Panc1 (cell line): ENCODE measurements at regions not wholly inside any gene's neighbourhood (a gene's known extent, or its start where the extent isn't known, plus 50 kb on each side); places are given as distances from the start of the nearest gene placed in this dataset.

Source experiments
- ATAC-seq: fragments of 200-7000 bp; cut with Tn5 transposase; 2 replicates; pipeline ENCODE4 v1.9.1; 2020; ENCODE audit warnings: mild to moderate bottlenecking, moderate library complexity
- BruUV-seq: library from RNA; stranded (reverse); fragments of 400-500 nt; replicated peaks from 2 replicates; lab custom pipeline; 2021; lab: Mats Ljungman, UMichigan
- CTCF ChIA-PET: fragments of 300-600 bp; sonication (Branson Sonifier 250); formaldehyde crosslinking; loops from one replicate; lab custom pipeline; 2022; ENCODE audit warnings: antibody characterized with exemption; lab: Charles Lee
- POLR2A ChIA-PET: fragments of 300-600 bp; sonication (Branson Sonifier 250); formaldehyde crosslinking; loops from one replicate; lab custom pipeline; 2022; ENCODE audit warnings: antibody characterized with exemption; lab: Charles Lee
- DNase-seq: peaks from one replicate; pipeline ENCODE4 v3.0.0-alpha.2; 2010; ENCODE audit warnings: low read depth, low spot score
- H3K27ac ChIP-seq: 2 replicates; pipeline ENCODE4 v1.5.1; 2011; ENCODE audit warnings: mild to moderate bottlenecking, low read length, inconsistent platforms
- H3K27me3 ChIP-seq: fragments of 200-500 bp; sonication (Bioruptor generic); 2 replicates; pipeline ENCODE4 v1.6.0; 2014; ENCODE audit warnings: low read length, inconsistent platforms; ENCODE audit not compliant: control insufficient read depth, insufficient read depth
- H3K36me3 ChIP-seq: fragments of 200-500 bp; sonication (Bioruptor generic); 2 replicates; pipeline ENCODE4 v1.5.1; 2014; ENCODE audit warnings: inconsistent platforms, mild to moderate bottlenecking, low read length, moderate library complexity; ENCODE audit not compliant: control insufficient read depth, insufficient read depth
- H3K4me1 ChIP-seq: 2 replicates; pipeline ENCODE4 v1.5.1; 2011; ENCODE audit warnings: inconsistent platforms, mild to moderate bottlenecking, low read length, moderate library complexity; ENCODE audit not compliant: control insufficient read depth, insufficient read depth
- H3K4me3 ChIP-seq, 2 experiments: 2 replicates each; pipeline ENCODE4 v1.5.1; 2011 to 2012; ENCODE audit warnings: low read depth in 2 of 2, low read length in 2 of 2, mild to moderate bottlenecking in 2 of 2, inconsistent platforms in 1 of 2, moderate library complexity in 1 of 2
- H3K9me3 ChIP-seq: fragments of 200-500 bp; sonication (Bioruptor generic); 2 replicates; pipeline ENCODE4 v1.5.1; 2014; ENCODE audit warnings: low read depth, mild to moderate bottlenecking, inconsistent platforms, low read length, moderate library complexity; ENCODE audit not compliant: control insufficient read depth, insufficient read depth
- CTCF ChIP-seq: fragments of 450-650 bp; IDR thresholded peaks from 2 replicates; pipeline ENCODE4 v1.5.1; 2017; ENCODE audit warnings: mild to moderate bottlenecking
- POLR2AphosphoS5 ChIP-seq: IDR thresholded peaks from 2 replicates; pipeline ENCODE4 v1.6.1; 2012; ENCODE audit warnings: mild to moderate bottlenecking, low read depth, low read length, moderate library complexity
- REST ChIP-seq, 2 experiments: IDR thresholded peaks; 2 replicates each; pipeline ENCODE4 v1.6.1; 2011 to 2012; ENCODE audit warnings: low read depth in 2 of 2, control low read depth in 1 of 2, low read length in 1 of 2, mild to moderate bottlenecking in 1 of 2, moderate library complexity in 1 of 2; ENCODE audit not compliant: insufficient read depth in 1 of 2
- SIN3A ChIP-seq: IDR thresholded peaks from 2 replicates; pipeline ENCODE4 v1.6.1; 2012; ENCODE audit warnings: low read depth, mild to moderate bottlenecking, low read length, moderate library complexity, borderline replicate concordance; ENCODE audit not compliant: insufficient read depth
- TCF7L2 ChIP-seq: IDR thresholded peaks from 2 replicates; pipeline ENCODE4 v1.6.1; 2011; ENCODE audit warnings: mild to moderate bottlenecking, low read depth, low read length, inconsistent platforms
- in situ Hi-C: cut with HindIII; loops from 2 replicates; pipeline ENCODE4 v1.10.0; 2016; ENCODE audit warnings: low sequenced_read_pairs, low pct_unique_long_range_greater_than_20kb
- intact Hi-C: fragments of 100-400 bp; cut with micrococcal nuclease; formaldehyde crosslinking; loops from one replicate; pipeline ENCODE4 v1.10.0; 2022; ENCODE audit not compliant: unreplicated experiment

- H3K4me1 ChIP-seq, result no peaks in the 10 kb centered on the region
- H3K36me3 ChIP-seq, result no peaks in the 10 kb centered on the region
- no peak overlapping the region for H3K4me3 ChIP-seq
- POLR2A ChIA-PET, result no interaction called here
- DNase-seq (no peak), ATAC-seq (no peak)
- no TSS peak for BruUV-seq
- H3K27ac ChIP-seq, result no peak overlapping the region
- H3K9me3 ChIP-seq, result no peaks in the 10 kb centered on the region
- in situ Hi-C loops (no loop called here), intact Hi-C loops (no loop called here)
- CTCF ChIA-PET, result no interaction called here
- H3K27me3 ChIP-seq, result 0 out of 2 replicates have a peak, but pooled peaks cover 2% of the 10 kb centered on the region
- no peak for TF ChIP-seq CTCF
- no peak for TF ChIP-seq REST (IDR thresholded peaks at IDR 0.05; ENCODE audit: insufficient read depth in 1 of 2, low read depth in 2 of 2, low read length in 1 of 2)
- TF ChIP-seq TCF7L2, result no peak
- TF ChIP-seq POLR2AphosphoS5, result no peak
- TF ChIP-seq SIN3A, result no peak
These were observed 68.3 kb upstream of the NEO1 start for GRCh38 chr15:72983801-72984545.

DNA sequence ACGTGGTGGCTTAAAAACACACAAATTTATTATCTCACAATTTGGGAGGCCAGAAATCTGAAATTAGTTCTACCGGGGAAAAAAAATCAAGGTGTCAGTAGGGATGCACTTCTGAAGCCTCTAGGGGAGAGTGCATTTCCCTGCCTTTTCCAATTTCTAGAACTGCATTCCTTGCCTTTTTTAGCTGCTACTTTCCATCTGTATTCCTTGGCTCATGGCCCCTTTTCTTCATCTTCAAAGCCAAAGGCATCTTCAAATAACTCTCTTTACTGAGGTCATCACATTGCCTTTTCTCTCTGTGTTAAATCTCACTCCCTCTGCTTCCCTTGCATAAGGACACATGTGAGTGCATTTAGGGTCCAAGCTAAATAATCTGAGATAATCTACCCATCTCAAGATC lies 69.5 kb upstream of the NEO1 start:
- CTCF ChIA-PET, result no interaction called here
- POLR2A ChIA-PET, result no interaction called here

More for the DNA sequence above, 69.5 kb upstream of the NEO1 start:
- ATAC-seq (no peak), DNase-seq (no peak)
- Histone ChIP-seq H3K4me3 (no peak overlapping the region), H3K36me3 (no peaks in the 10 kb centered on the region), H3K27me3 (0 out of 2 replicates have a peak, but pooled peaks cover 2% of the 10 kb centered on the region), H3K9me3 (no peaks in the 10 kb centered on the region), H3K4me1 (no peaks in the 10 kb centered on the region), H3K27ac (no peak overlapping the region)
- in situ Hi-C loops, result no loop called here
- intact Hi-C loops, result no loop called here
- no TSS peak for BruUV-seq
- TF ChIP-seq REST (IDR thresholded peaks at IDR 0.05; ENCODE audit: insufficient read depth in 1 of 2, low read depth in 2 of 2, low read length in 1 of 2) (no peak), CTCF (no peak), TCF7L2 (no peak), SIN3A (no peak), POLR2AphosphoS5 (no peak)
